ENCODE measurements at regions not wholly inside any gene's neighbourhood (a gene's known extent, or its start where the extent isn't known, plus 50 kb on each side); places are given as distances from the start of the nearest gene placed in this dataset.

- intact Hi-C loops (cut with DNase I, micrococcal nuclease): no loop called here
These were observed 1407.6 kb upstream of the USP9Y start for GRCh38 chrY:11293392-11293791.

GRCh38 chrY:11334151-11334550 is 1366.9 kb upstream of the USP9Y start:
- DNase-seq (peak in 1 of 2 donors; percentile 17), ATAC-seq (no peak)
- intact Hi-C loops (cut with DNase I, micrococcal nuclease): no loop called here

More at GRCh38 chrY:11293392-11293791, 1407.6 kb upstream of the USP9Y start:
- DNase-seq: no peak
- no peak for ATAC-seq

Measured in left colon (tissue), 2 donors.